Dedifferentiated amniotic fluid mesenchymal stem cell (primary cell): ENCODE measurements at regions not wholly inside any gene's neighbourhood (a gene's known extent, or its start where the extent isn't known, plus 50 kb on each side); places are given as distances from the start of the nearest gene placed in this dataset.
"Not testable (repeated sequence)": the region's sequence is repeated elsewhere in the genome, so short reads cannot be mapped to it uniquely, and the experiment has no call there.

Source experiments
- DNase-seq: peaks from one replicate; pipeline ENCODE4 v3.0.0-alpha.2; 2016; ENCODE audit errors: extremely low spot score

- DNase-seq, result no peak
These were observed 207.8 kb upstream of the PCDH18 start for GRCh38 chr4:137740141-137740540.

- peak; percentile 23 for DNase-seq
These were observed 207.1 kb upstream of the PCDH18 start for GRCh38 chr4:137739391-137739790.

- no peak for DNase-seq
These were observed 206.2 kb upstream of the PCDH18 start for GRCh38 chr4:137738375-137738990.

GRCh38 chr4:137735561-137736104 is 203.3 kb upstream of the PCDH18 start:
- DNase-seq, result no peak

- not testable (repeated sequence) for DNase-seq
These were observed 201.2 kb upstream of the PCDH18 start for GRCh38 chr4:137733174-137734141.

- DNase-seq, result no peak
These were observed 190.6 kb upstream of the PCDH18 start for GRCh38 chr4:137722910-137723309.

GRCh38 chr4:137711502-137711901 is 179.2 kb upstream of the PCDH18 start:
- DNase-seq, result no peak

GRCh38 chr4:137707626-137708025 is 175.3 kb upstream of the PCDH18 start:
- DNase-seq, result no peak

GRCh38 chr4:137707102-137707620 is 174.9 kb upstream of the PCDH18 start:
- no peak for DNase-seq

- DNase-seq, result peak; percentile 87
These were observed 173.0 kb upstream of the PCDH18 start for GRCh38 chr4:137705171-137705783.

- DNase-seq, result no peak
These were observed 170.9 kb upstream of the PCDH18 start for GRCh38 chr4:137703195-137703594.

- DNase-seq, result no peak
These were observed 170.2 kb upstream of the PCDH18 start for GRCh38 chr4:137702512-137702911.

GRCh38 chr4:137701401-137701800 is 169.1 kb upstream of the PCDH18 start:
- DNase-seq, result no peak

- DNase-seq, result no peak
These were observed 168.5 kb upstream of the PCDH18 start for GRCh38 chr4:137700751-137701150.

- peak; percentile 77 for DNase-seq
These were observed 167.8 kb upstream of the PCDH18 start for GRCh38 chr4:137700072-137700471.

GRCh38 chr4:137694138-137694537 is 161.8 kb upstream of the PCDH18 start:
- peak; percentile 39 for DNase-seq

- DNase-seq, result peak; percentile 42
These were observed 161.3 kb upstream of the PCDH18 start for GRCh38 chr4:137693641-137694040.

- DNase-seq, result no peak
These were observed 159.9 kb upstream of the PCDH18 start for GRCh38 chr4:137692205-137692604.

- DNase-seq, result no peak
These were observed 156.4 kb upstream of the PCDH18 start for GRCh38 chr4:137688651-137689050.

GRCh38 chr4:137685357-137685756 is 153.1 kb upstream of the PCDH18 start:
- peak; percentile 53 for DNase-seq

GRCh38 chr4:137681081-137681480 is 148.8 kb upstream of the PCDH18 start:
- DNase-seq, result no peak

GRCh38 chr4:137678796-137679195 is 146.5 kb upstream of the PCDH18 start:
- DNase-seq, result no peak
